HG03066 (cell line): ENCODE measurements at regions not wholly inside any gene's neighbourhood (a gene's known extent, or its start where the extent isn't known, plus 50 kb on each side); places are given as distances from the start of the nearest gene placed in this dataset.

Experiments
- ATAC-seq: cut with Tn5 transposase; IDR thresholded peaks from one replicate; pipeline ENCODE4 v1.9.1; 2021; ENCODE audit warnings: low read depth; ENCODE audit not compliant: unreplicated experiment

GRCh38 chr15:58294681-58295254 lies 137.0 kb upstream of the LIPC start:
- ATAC-seq: no peak

GRCh38 chr15:58295637-58296215 lies 136.1 kb upstream of the LIPC start:
- ATAC-seq: no peak

GRCh38 chr15:58296276-58296675 lies 135.5 kb upstream of the LIPC start:
- ATAC-seq: no peak

- ATAC-seq: no peak
Observed at GRCh38 chr15:58297639-58298038, 134.2 kb upstream of the LIPC start.

- ATAC-seq: no peak
Observed at GRCh38 chr15:58298879-58299850, 132.6 kb upstream of the LIPC start.

GRCh38 chr15:58302832-58303231 lies 129.0 kb upstream of the LIPC start:
- no peak for ATAC-seq

- no peak for ATAC-seq
Observed at GRCh38 chr15:58303236-58303635, 128.6 kb upstream of the LIPC start.

- no peak for ATAC-seq
Observed at GRCh38 chr15:58306591-58307312, 125.0 kb upstream of the LIPC start.

- ATAC-seq: no peak
Observed at GRCh38 chr15:58307313-58307961, 124.4 kb upstream of the LIPC start.

- ATAC-seq: no peak
Observed at GRCh38 chr15:58308742-58309355, 122.9 kb upstream of the LIPC start.

- no peak for ATAC-seq
Observed at GRCh38 chr15:58309963-58310928, 121.5 kb upstream of the LIPC start.

- ATAC-seq: no peak
Observed at GRCh38 chr15:58311556-58311955, 120.2 kb upstream of the LIPC start.

- ATAC-seq: no peak
Observed at GRCh38 chr15:58312031-58312430, 119.8 kb upstream of the LIPC start.

GRCh38 chr15:58313304-58313703 lies 118.5 kb upstream of the LIPC start:
- ATAC-seq: no peak

- ATAC-seq: no peak
Observed at GRCh38 chr15:58313810-58314592, 117.8 kb upstream of the LIPC start.

GRCh38 chr15:58314593-58315216 lies 117.1 kb upstream of the LIPC start:
- ATAC-seq: no peak

GRCh38 chr15:58318517-58318916 lies 113.3 kb upstream of the LIPC start:
- no peak for ATAC-seq

- ATAC-seq: no peak
Observed at GRCh38 chr15:58321034-58321433, 110.8 kb upstream of the LIPC start.
